Activated CD4-positive, alpha-beta T cell treated with anti-CD3 and anti-CD28 coated beads for 48 hours (primary cell): ENCODE measurements at regions not wholly inside any gene's neighbourhood (a gene's known extent, or its start where the extent isn't known, plus 50 kb on each side); places are given as distances from the start of the nearest gene placed in this dataset.
A peak's percentile ranks its signal among the peaks of the same experiment; 100 is the strongest.
"Not testable (repeated sequence)": the region's sequence is repeated elsewhere in the genome, so short reads cannot be mapped to it uniquely, and the experiment has no call there.

Experiments
- DNase-seq: peaks from one replicate; pipeline ENCODE4 v3.0.0-alpha.2; 2020

DNA sequence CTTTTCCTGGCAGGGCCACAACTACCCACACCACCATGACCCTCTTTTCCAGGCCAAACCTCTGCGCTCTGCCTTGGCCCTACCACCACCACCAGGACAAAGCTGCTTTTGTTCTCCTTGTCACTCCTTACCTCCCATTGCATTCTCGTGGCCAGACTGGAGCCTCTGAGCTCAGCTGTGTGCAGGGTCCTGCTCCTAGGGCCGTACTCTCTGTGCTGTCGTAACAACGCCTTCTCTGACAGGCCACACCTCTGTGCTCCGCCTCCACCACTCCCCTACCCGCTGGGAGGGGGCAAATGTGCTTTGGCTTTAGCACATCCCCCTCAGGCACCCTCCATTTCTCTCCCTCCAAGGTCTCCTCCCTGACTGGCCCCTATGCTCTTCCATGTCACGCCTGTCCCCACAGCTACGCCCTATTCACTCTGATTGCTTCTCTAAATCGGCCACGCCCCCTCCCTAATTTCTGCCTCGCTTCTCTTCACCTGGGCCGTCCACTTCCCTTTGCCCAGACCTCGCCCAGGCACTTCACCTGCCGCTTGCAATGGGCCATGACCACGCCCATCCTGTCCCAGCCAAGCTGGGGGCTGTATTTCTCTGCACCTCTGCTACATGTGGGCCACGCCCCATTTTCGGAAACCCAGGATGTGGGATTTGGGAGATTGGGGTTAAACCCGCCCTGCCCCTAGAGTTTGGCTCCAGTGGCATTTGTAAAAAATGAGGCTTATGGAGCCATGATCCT is 472.3 kb downstream of the KLF12 start:
- DNase-seq, result no peak

DNA sequence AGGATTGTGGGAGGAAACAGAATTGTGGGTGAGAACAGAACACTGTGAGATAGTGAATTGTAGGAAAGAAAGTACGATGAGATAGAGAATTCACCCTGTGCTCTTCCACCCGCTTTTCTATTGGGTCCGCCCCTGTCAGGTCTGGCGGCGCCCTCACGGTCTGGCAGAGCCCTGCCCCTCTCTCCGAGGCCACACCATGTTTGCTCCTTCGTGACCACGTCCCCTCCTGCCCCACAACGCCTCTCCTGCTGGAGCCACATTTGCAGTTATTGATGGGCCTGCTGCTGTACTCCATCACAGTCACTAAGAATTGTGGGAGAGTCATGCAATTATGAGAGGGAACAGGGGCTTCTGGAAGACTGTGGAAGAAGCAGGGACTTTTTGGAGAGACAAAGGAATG is 473.1 kb downstream of the KLF12 start:
- DNase-seq, result no peak

DNA sequence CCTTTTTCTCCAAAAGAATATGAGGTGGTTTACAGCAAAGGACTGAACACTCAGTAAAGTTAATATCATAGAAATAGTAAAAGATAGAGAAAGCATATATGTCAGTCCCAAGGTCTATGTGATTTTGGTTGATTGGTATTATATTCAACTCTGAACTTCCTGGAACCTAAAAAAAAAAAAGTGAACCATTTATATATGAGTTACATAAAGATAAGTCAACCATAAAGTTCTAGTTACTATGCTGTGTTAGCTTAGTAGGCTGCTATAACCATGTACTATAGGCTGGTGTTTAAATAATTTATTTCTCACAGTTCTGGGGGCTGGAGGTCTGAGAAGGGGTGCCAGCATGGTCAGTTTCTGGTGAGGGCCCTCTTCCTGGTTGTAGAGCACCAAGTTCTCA is 475.6 kb downstream of the KLF12 start:
- DNase-seq, result no peak

DNA sequence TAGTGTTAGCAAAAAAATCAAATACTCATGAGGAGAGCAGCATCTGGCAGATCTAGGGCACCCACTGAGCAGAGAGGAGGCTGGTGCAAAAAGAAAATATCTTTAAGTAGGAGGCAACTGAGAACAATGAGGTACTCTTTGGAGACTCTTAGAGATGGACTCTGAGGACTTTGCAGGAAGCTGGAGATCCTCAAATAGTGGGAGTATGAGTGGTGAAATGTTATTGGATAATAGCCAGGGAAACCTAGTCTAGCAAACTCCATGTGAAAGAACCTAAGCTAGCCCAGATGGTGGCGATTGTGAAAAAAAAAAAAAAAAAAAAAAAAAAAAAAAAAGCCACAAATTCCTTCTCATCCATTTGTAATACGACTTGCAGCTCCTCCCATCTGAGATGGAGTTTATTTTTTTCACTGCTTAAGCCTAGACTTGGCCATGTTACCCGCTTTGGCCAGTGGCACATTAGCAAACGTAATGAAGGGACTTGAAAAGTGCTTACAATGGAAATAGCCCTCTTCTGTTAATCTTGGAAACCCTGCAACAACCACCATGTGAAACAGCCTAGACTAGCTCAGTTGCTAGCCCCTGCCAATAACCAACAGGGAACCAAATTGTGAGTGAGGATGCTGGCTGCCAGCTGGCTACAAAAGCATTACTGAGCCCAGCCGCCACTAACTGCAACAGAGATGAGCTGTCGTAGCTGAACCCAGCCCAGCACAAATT is 476.2 kb downstream of the KLF12 start:
- DNase-seq, result no peak

DNA sequence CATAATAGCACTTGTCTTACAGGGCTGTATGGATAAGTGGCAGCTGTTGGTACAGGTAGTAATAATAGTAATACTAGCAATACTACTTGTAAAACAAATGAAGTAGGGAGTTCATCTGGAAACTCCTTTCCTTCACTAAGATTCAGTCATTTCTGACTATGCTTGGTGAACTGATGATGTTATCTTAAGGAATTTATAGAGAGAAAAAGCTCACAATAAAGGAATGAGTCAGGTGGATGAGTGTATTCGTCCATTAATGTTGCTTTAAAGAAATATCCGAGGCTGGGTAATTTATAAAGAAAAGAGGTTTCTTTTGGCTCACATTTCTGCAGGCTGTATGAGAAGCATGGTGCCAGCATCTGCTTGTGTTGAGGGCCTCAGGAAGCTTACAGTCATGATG is 477.3 kb downstream of the KLF12 start:
- no peak for DNase-seq

DNA sequence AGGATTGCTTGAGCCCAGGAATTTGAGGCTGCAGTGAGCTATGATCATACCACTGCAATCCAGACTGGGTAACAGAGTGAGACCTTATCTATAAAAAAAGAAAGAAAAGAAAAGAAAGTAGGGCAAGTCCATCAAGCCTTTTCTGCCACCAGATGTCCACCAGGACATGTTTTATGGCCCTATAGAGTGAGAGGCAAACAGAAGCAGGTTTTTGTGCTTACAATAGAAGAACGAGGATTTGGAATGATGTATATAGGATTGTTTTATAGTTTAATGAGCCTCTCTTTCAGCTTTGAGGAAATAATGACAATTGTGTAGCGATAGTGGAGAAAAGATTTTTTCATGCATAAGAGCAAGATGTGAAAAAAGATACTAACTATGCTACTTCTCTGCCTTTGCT is 480.5 kb downstream of the KLF12 start:
- DNase-seq, result no peak

DNA sequence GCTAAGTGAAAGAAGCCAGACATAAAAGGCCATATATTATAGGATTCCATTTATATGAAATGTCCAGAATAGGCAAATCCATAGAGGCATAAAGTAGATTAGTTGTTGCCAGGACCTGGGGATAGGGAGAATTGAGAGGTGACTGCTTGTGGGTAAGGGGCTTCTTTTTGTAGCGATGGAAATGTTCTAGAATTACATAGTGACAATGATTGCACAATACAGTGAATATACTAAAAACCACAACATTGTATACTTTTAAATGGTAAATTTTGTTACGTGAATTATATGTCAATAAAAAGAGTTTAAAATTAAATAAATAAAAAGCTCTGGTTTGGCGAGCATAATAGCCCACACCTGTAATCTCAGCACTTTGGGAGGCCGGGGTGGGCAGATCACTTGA is 486.8 kb downstream of the KLF12 start:
- DNase-seq, result no peak

DNA sequence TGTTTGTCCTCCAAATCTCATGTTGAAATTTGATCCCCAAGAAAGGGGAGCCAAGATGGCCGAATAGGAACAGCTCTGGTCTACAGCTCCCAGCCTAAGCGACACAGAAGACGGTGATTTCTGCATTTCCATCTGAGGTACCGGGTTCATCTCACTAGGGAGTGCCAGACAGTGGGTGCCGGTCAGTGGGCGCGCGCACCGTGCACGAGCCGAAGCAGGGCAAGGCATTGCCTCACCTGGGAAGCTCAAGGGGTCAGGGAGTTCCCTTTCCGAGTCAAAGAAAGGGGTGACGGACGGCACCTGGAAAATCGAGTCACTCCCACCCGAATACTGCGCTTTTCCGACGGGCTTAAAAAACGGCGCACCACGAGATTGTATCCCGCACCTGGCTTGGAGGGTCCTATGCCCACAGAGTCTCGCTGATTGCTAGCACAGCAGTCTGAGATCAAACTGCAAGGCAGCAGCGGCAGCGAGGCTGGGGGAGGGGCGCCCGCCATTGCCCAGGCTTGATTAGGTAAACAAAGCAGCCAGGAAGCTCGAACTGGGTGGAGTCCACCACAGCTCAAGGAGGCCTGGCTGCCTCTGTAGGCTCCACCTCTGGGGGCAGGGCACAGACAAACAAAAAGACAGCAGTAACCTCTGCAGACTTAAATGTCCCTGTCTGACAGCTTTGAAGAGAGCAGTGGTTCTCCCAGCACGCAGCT is 493.6 kb downstream of the KLF12 start:
- not testable (repeated sequence) for DNase-seq

DNA sequence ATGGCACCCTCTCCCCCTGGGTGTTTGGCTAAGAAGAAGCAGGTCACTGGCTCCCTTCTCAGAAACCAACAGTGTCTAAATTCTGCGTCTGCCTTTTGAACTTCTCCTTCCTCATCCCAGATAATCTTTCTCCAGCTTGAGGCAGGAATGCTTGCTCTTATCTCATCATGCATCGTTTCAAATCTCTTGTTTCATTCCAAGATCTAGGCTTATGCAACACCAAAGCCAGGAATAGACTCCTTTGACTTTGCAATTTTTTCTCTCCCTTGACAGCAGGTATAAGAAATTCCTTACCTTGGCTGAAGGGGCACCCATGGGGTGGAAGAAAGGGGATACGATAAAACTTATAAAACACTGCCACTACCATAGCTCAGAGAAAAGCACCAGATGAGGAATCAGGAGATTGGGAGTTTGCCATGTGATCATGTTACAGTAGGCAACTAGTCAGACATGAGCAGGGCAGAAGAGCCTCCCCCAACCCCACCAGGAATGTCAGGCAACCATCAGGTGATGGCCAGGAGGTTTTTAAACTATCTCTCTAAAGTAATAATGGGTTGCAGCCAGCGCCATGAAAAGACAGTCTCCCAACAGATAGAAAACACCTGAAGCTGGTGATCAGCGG is 498.9 kb downstream of the KLF12 start:
- DNase-seq, result no peak

DNA sequence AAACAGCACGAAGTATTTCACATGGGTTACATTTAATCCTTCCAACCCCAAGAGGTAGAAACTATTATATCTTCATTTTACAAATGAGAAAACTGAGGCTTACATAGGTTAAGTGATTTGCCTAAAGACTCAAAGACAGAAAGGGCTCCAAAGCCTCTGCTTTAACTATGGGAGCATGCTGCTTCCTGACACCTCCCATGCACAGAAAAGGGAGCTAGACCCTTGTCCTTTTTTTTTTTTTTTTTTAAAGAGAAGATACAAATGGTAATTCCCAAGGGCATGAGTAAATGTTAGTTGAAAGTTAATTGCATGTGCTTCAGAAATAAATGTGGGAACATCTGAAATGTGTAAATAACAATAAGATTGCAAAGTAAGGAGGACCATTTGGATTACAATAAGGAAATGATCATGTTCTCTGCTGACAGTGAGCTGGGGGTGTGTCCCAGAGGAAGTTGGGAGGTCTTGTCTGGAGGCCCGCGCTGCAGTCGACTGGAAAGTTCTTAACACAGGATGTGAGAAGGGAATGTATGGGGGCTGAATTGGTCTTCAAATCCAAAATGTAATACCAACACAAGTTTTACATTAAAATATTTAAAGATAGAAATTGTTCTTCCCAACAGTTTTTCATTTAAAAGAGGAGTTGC is 500.3 kb downstream of the KLF12 start:
- no peak for DNase-seq

DNA sequence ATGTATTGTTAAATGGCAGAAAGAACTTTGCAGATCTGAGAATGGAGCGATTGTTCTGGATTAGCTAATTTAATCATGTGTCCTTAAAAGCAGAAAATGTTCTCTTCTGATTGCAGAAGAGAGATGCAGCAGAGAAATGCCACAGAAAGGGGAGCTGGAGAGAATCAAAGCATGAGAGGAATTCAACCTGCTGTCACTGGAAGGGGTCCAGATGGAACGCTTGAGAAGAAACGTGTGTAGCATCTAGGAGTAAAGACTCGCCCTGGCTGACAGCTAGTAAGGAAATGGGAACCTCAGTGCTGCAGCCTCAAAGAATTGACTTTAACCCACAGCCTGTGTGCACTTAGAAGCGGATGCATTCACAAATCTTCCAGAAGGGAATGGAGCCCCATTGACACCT is 502.8 kb downstream of the KLF12 start:
- DNase-seq, result no peak

DNA sequence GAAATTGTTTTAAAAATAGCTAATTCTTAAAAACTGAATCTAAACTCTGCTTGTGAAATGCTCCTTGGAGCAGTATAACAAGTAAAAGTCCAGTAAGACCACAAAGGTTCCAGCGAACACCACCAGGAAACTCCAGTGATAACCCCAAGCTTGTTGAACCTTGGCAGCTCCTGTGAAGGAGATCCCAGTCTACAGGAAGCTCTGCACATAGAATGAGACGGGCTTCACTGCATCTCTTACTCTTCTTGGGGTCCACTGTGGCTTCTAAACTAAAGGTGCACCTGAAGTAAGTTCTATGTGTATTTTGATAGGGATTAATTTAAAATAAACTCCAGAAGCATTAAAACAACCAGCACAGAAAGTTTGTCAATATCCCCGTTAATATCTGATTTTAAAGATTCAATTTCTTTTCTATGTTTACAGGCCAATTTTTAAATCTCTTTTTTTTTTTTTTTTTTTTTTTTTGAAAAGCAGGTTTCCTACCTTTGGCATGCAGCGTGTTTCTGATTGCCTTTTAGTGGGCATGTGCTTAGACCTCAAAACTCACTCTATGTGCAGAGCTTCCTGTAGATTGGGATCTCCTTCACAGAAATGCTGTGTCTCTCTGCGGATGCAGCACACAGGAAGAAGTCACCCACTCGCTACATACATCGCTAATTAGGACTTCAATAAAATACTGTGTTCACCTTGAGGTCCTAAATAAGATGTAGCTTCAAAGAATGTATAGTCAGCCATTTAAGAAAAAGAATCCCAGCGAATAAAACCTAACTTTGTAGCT is 508.5 kb downstream of the KLF12 start:
- DNase-seq, result peak; percentile 13

DNA sequence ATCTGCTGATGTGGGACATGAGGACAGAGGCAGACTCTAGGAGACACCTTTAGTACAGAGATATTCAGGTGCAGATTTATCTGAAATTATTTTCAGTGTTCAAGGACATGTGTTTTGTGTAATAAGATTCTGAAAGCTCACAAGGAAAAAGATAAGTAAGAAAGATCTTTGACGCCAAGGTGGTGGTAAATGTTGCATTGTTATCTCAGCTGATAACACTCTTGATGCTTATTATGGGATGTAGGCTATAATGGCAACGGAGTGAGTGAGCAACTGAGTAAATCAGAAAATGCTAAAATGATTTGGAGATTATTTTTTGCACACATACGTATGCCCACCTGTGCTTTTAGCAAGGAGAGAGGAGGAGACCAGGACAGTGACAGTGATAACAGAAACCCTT is 510.9 kb downstream of the KLF12 start:
- no peak for DNase-seq

DNA sequence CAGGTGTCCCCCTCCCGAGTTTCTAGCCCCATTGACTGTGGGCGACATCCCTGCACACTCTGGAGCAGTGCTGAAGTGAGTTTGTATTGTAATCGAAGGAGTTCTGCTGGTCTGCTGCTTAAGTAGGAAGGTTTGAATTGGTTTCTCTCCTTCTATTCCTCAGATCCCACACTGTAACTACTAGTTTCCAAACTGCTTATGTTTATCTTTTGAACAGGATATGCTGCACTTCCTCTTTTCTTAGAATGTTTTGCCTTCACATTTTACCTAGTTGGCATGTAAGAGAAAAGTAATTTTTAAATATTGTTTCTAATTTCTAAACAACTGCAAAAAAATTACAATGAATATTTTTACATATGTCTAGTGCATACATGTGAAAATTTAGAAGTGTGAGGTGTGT is 511.8 kb downstream of the KLF12 start:
- no peak for DNase-seq

DNA sequence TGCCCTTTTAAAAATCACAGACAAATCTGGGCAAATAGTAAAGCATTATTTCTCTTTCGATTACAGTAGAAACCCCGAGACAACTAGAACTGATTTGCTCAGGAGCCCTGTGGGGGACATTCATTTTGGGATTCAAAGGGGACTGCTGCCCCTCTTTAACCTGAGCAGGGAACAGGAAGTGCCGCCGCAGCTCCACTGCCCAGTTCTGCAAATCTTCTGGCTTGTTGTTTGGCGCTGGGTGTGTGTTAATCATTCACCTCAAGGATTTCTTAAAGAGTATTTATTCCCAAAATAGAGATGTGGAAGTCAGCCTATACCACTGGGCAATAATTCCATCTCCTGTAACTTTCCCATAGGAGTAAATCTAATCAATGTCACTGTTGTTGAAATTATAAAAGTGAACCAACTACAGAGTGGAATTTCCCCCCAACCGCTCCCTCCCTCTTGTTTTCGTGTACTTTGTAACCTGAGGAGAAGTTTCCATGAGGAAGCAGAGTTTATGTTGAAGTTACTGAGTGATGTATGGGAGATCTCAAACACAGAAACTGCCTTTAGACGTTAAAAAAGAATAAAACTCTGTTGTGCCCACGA is 515.8 kb downstream of the KLF12 start:
- no peak for DNase-seq

DNA sequence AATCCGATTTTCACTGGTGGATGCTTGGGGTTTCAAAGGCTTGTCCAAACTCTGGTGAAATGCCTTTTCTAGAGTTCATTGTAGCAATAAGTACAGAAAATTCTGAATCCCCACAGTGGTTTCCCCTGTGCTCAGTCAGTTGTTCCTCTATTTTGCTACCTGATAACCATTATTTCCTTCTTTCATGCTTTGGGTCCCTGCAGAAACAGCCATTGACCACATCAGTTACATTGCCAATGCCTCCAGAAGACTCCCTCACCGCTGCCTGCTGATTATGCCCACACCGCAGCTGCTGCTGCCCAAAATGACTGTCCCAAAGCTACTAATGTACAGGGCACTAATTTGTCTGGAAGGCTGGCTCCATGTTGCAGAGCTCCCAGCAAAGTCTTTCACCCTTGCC is 517.3 kb downstream of the KLF12 start:
- DNase-seq, result no peak

DNA sequence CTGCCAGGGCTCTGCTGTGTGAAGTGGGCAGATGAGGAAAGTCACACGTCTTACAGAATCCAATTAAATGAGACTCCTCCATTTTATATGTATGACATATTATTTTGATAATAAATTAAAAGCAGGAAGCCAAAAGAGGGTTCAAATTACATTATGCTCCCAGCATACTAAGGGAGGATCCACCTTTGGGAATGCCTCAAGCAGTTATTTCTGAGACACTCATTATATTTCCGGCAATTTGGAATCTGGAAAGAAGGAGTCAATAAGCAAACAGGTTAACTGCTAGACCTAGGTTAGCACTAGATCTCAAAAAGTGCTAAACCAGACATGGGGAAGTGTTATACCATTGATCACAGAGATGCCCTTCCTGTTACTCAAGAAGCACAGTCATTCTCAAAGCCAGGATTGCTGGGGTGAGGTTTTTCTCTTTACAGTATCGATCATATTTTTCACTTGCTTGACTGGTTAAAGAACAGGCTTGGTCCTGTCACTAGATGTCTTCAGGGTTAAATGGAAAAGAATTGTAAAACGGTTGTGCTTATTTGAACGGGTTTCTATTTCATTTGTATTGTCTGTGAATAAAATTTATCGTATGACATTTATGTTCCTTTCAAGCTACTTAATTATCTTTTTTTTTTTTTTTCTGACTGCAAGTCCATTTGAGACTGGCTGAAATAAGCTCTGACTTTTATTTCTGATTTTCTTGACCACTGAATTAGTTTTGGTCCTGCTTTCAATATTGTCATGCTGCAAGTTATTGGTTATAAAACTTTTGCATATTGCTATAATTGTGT is 523.2 kb downstream of the KLF12 start:
- DNase-seq, result no peak

DNA sequence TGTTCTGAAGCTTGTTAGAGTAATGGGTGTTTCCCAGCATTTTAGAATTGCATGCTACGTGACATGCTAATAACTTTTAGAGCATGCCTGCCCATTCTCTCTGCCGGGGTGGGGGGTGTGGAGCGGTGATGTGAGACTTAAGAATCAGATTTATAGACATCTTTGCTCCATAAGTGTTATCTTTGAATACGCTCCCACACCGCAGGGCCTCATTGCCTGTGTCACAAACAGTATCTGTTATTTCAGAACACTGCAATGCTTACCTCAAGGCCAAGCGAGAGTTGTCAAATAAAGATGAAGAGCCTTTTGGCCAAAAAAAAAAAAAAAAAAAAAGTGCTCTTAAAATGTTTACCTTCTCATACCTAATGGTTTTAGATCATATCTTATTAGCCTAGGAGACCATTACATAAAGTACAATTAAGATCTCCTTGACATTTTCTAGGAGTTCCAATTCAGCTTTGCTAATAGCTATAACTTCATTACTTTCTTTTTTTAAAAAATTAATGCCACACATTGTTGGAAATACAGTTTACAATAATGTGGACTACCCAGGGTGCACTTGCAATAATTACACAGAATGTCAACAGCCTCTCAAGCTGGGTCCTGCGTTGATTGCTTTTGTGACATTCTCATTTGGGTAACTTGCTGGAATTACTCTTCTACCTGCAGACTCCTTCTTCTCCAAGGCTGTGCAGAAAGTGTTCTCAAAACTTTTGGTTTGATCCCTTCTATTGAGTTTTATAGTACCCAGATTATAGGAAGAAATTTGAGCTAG is 525.3 kb downstream of the KLF12 start:
- no peak for DNase-seq

DNA sequence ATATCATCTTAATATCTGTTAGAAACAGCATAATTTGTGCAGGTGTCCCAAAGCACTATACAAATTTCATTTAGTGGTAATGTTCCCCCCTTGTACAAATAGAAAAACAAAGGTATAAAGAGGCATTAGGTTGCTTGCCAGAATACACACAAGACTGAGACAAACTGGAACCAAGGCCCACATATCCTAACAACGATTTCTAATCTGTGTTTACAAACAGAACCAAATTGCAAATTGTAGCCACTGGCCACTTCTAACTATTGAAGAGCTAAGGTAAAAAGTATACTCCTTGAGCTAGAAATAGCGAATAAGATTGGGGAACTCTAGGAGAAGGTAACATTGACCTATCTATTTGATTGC is 526.1 kb downstream of the KLF12 start:
- DNase-seq, result no peak

DNA sequence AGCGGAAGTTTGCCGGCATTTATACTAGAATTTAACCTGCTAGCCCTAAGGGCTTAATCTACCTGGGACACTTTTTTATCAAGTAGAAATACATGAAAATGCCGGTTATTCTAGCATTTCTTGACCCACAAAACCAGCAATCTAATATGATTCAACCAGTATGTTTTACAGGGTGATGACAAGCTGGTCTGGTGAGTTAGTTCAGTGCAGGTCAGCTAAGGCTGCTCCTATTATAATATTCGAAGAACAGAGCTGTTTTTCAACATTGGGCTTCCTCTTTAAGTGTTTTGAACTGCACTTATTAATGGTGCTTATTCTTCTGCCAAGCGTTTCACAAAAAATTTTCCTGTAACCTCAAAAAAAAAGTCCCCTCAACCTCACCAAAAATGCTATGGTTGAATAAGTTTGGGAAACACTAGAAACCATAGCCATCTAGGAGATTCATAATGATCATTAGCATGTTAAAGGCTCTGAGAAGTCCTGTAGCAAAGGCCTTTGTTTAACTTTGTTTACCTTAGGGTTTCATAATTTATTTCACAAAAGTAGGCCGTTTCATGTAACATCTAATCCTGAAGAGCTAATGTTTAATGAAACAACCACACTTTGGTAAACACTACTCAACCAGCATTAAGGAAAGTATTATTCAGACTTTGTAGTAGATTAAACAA is 526.6 kb downstream of the KLF12 start:
- no peak for DNase-seq
